ENCODE measurements at regions not wholly inside any gene's neighbourhood (a gene's known extent, or its start where the extent isn't known, plus 50 kb on each side); places are given as distances from the start of the nearest gene placed in this dataset.

DNA sequence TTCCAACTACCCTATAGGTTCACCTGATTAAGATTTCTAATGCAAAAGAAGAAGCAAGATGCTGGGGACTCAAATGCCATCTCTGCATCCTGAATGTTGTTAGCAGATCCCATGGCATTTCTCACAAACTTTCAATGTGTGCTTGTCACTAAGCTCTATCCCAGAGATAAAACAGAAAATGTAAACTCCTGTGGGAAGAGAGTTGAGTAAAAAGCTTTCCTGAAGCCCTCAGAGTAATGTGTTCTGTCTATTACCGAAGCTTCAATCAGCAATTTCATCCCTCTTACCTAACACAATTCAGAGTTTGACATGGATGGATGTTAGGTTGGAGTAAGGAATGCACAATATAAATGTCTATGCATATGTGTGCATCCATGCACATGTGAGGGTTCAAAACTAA, 829.9 kb upstream of the PRMT6 start:
- 41 to 63% (median 55%) methylated on average over 1 of the region's 1 CpG for WGBS, 5 donors
- no peaks in the 10 kb centered on the region for H3K27me3 ChIP-seq (replicated peaks in 1 of 7)
- no peak overlapping the region for H3K27ac ChIP-seq
- DNase-seq = no peak
- peaks cover 0 to 6% (median 0%) of the 10 kb centered on the region in 8 donors for H3K9me3 ChIP-seq
- no peaks in the 10 kb centered on the region for H3K4me1 ChIP-seq
- no peaks in the 10 kb centered on the region for H3K36me3 ChIP-seq
- H3K4me3 ChIP-seq = no peak overlapping the region
- intact Hi-C loops (cut with DNase I; ENCODE audit: low total_unique reads) = no loop called here
- TF ChIP-seq POLR2A (IDR thresholded peaks at IDR 0.05) (no peak), POLR2AphosphoS5 (IDR thresholded peaks at IDR 0.05) (no peak)
- TF ChIP-seq, protein P1, sequence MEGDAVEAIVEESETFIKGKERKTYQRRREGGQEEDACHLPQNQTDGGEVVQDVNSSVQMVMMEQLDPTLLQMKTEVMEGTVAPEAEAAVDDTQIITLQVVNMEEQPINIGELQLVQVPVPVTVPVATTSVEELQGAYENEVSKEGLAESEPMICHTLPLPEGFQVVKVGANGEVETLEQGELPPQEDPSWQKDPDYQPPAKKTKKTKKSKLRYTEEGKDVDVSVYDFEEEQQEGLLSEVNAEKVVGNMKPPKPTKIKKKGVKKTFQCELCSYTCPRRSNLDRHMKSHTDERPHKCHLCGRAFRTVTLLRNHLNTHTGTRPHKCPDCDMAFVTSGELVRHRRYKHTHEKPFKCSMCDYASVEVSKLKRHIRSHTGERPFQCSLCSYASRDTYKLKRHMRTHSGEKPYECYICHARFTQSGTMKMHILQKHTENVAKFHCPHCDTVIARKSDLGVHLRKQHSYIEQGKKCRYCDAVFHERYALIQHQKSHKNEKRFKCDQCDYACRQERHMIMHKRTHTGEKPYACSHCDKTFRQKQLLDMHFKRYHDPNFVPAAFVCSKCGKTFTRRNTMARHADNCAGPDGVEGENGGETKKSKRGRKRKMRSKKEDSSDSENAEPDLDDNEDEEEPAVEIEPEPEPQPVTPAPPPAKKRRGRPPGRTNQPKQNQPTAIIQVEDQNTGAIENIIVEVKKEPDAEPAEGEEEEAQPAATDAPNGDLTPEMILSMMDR (IDR thresholded peaks at IDR 0.05 in 8 of 11, conservative IDR thresholded peaks at IDR 0.05 in 3 of 11) = no peak

DNA sequence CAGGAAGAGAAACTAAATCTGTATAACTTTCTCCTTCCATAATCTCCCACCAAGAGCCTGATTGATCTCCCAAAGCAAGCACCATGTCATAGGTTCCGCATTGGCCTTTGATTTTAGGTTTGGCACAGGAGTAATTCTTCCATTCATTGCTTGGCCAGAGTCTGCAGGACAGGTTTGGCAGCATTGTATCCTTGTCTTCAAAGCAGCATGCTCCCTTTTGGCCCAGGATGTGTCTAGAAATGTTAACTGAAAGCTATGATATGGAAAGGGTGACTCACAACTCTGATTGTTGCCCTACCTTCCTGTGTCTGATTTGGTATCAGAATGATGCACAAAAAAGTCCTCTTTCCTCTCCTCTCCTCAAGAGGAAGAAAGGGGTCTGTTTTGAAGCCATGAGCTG, 824.3 kb upstream of the PRMT6 start:
- Histone ChIP-seq H3K4me3 (no peak overlapping the region), H3K4me1 (no peaks in the 10 kb centered on the region), H3K9me3 (peaks cover 0 to 10% (median 0%) of the 10 kb centered on the region in 8 donors), H3K27me3 (replicated peaks in 1 of 7) (no peaks in the 10 kb centered on the region), H3K36me3 (no peaks in the 10 kb centered on the region), H3K27ac (no peak overlapping the region)
- no peak for TF ChIP-seq POLR2A (IDR thresholded peaks at IDR 0.05)
- TF ChIP-seq, protein P1 (IDR thresholded peaks at IDR 0.05 in 8 of 11, conservative IDR thresholded peaks at IDR 0.05 in 3 of 11) = no peak
- no peak for TF ChIP-seq POLR2AphosphoS5 (IDR thresholded peaks at IDR 0.05)
- 90 to 97% (median 91%) methylated on average over 1 of the region's 1 CpG for WGBS, 5 donors
- DNase-seq = no peak
- intact Hi-C loops (cut with DNase I; ENCODE audit: low total_unique reads) = no loop called here

DNA sequence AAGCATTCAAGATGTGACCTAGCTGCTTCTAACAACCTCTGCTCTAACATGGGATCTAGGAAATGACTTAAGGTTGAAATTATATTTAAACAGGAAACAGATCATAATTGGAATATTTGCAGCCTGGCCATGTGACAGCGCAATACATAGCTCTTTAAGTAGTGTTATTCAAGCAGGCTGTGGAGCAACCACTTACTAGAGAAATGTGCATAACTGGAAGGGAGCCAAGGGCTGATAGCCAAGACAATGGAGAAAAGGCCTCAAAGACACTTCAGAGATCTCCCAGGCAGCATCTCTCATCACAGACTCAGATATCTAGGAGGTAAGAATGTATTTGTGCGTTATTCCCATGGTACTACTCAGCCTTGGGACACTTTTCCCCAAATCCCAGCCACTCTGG, 823.0 kb upstream of the PRMT6 start:
- peaks cover 0 to 10% (median 0%) of the 10 kb centered on the region in 8 donors for H3K9me3 ChIP-seq
- no peak overlapping the region for H3K27ac ChIP-seq
- no peak overlapping the region for H3K4me3 ChIP-seq
- H3K36me3 ChIP-seq = no peaks in the 10 kb centered on the region
- no peaks in the 10 kb centered on the region for H3K27me3 ChIP-seq (replicated peaks in 1 of 7)
- intact Hi-C loops (cut with DNase I; ENCODE audit: low total_unique reads) = no loop called here
- WGBS, 5 donors = 61 to 77% (median 75%) methylated on average over 2 of the region's 2 CpGs
- H3K4me1 ChIP-seq = no peaks in the 10 kb centered on the region
- no peak for TF ChIP-seq POLR2AphosphoS5 (IDR thresholded peaks at IDR 0.05)
- TF ChIP-seq, protein P1 (IDR thresholded peaks at IDR 0.05 in 8 of 11, conservative IDR thresholded peaks at IDR 0.05 in 3 of 11) = no peak
- no peak for TF ChIP-seq POLR2A (IDR thresholded peaks at IDR 0.05)
- DNase-seq = no peak

DNA sequence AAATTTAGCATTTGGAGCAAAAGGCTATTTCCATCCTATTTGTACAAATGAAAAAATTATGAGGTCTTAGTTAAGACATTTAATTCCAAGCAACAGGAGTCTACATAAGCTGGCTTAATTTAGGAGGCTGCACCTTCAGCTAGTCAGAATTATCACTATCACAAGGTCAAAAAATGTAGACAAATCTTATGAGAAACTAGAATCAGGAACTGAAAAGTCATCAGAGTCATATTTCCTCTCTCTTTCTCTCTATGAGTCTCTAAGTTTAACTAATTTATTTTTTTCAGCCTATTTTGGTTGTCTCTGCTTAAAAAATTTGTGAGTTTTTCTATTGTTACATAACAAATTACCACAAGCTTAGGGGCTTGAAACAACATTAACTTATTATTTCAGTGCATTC, 807.1 kb upstream of the PRMT6 start:
- H3K27ac ChIP-seq = no peak overlapping the region
- H3K4me3 ChIP-seq = no peak overlapping the region
- no peaks in the 10 kb centered on the region for H3K36me3 ChIP-seq
- no peaks in the 10 kb centered on the region for H3K27me3 ChIP-seq (replicated peaks in 1 of 7)
- no peak for DNase-seq
- TF ChIP-seq POLR2A (IDR thresholded peaks at IDR 0.05) = no peak
- no peak for TF ChIP-seq POLR2AphosphoS5 (IDR thresholded peaks at IDR 0.05)
- TF ChIP-seq, protein P1 (IDR thresholded peaks at IDR 0.05 in 8 of 11, conservative IDR thresholded peaks at IDR 0.05 in 3 of 11) = no peak
- intact Hi-C loops (cut with DNase I; ENCODE audit: low total_unique reads) = no loop called here
- no peaks in the 10 kb centered on the region for H3K4me1 ChIP-seq
- peaks cover 0 to 10% (median 0%) of the 10 kb centered on the region in 8 donors for H3K9me3 ChIP-seq
